ENCODE measurements at regions not wholly inside any gene's neighbourhood (a gene's known extent, or its start where the extent isn't known, plus 50 kb on each side); places are given as distances from the start of the nearest gene placed in this dataset.

GRCh38 chr4:119765469-119765868 is 136.9 kb upstream of the PDE5A start:
- H3K56ac ChIP-seq (ENCODE audit: extremely low read depth, insufficient read depth, low read length), result no peak overlapping the region
- WGBS, 2 experiments (ENCODE audit: extremely low coverage in 2 of 2, insufficient read length in 1 of 2), result no CpG with 5 or more reads among the region's 1 CpG
- no peak overlapping the region for H2AFZ ChIP-seq (replicated peaks; ENCODE audit: low read length, poor library complexity)
- DNase-seq (no peak), ATAC-seq (ENCODE audit: low read depth) (no peak; the same call in 1 of the 2 replicates)
- dilution Hi-C loops (cut with HindIII; ENCODE audit: low sequenced_read_pairs, unreplicated experiment), result no loop called here
- no peak overlapping the region for H2AK5ac ChIP-seq (ENCODE audit: low read depth, low read length)
- H3K23ac ChIP-seq (ENCODE audit: low read depth, low read length), result no peak overlapping the region
- H4K91ac ChIP-seq (ENCODE audit: insufficient read depth, low read depth, low read length), result no peak overlapping the region
- H3K79me1 ChIP-seq (ENCODE audit: low read depth in 1 of 2, low read length in 2 of 2), result no peaks in the 10 kb centered on the region
- no peak overlapping the region for H2BK20ac ChIP-seq (ENCODE audit: low read depth, low read length)
- in situ Hi-C loops (cut with MboI; ENCODE audit: low sequenced_read_pairs), result no loop called here
- H3K14ac ChIP-seq (replicated peaks; ENCODE audit: low read depth, low read length), result no peak overlapping the region
- no peak overlapping the region for H3K18ac ChIP-seq (ENCODE audit: low read depth, low read length)
- H3K4me1 ChIP-seq (ENCODE audit: control insufficient read depth, insufficient read depth, low read length), result no peaks in the 10 kb centered on the region
- TF ChIP-seq POLR2A (IDR thresholded peaks at IDR 0.05; ENCODE audit: low read depth, low read length) (no peak), CEBPB (IDR thresholded peaks at IDR 0.05; ENCODE audit: low read depth, low read length) (no peak), NFE2L2 (IDR thresholded peaks at IDR 0.05; ENCODE audit: low read depth, low read length) (no peak), MAZ (IDR thresholded peaks at IDR 0.05; ENCODE audit: borderline replicate concordance, low read depth, low read length) (no peak), MAFK (IDR thresholded peaks at IDR 0.05; ENCODE audit: low read depth, low read length) (no peak)
- TF ChIP-seq, protein P1, sequence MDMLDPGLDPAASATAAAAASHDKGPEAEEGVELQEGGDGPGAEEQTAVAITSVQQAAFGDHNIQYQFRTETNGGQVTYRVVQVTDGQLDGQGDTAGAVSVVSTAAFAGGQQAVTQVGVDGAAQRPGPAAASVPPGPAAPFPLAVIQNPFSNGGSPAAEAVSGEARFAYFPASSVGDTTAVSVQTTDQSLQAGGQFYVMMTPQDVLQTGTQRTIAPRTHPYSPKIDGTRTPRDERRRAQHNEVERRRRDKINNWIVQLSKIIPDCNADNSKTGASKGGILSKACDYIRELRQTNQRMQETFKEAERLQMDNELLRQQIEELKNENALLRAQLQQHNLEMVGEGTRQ (IDR thresholded peaks at IDR 0.05; ENCODE audit: low read depth, low read length), result no peak
- no peak overlapping the region for H4K5ac ChIP-seq (ENCODE audit: low read depth, low read length)
- no peak overlapping the region for H3K4ac ChIP-seq (ENCODE audit: low read depth, low read length)
- no peak overlapping the region for H2BK15ac ChIP-seq (ENCODE audit: low read depth, low read length)
- no TSS peak for BruUV-seq (replicated peaks)
- H3K4me3 ChIP-seq (ENCODE audit: insufficient read depth, low read depth, low read length), result no peak overlapping the region
- POLR2A ChIA-PET (ENCODE audit: unreplicated experiment), result no interaction called here
- no peak overlapping the region for H2AK9ac ChIP-seq (replicated peaks; ENCODE audit: low read depth, low read length, poor library complexity)
- no peak overlapping the region for H2BK120ac ChIP-seq (ENCODE audit: low read depth, low read length)
- no peaks in the 10 kb centered on the region for H3K27me3 ChIP-seq (ENCODE audit: control insufficient read depth, insufficient read depth, low read length)
- H3K9me3 ChIP-seq (ENCODE audit: control insufficient read depth, insufficient read depth, low read length), result no peaks in the 10 kb centered on the region
- H3K36me3 ChIP-seq (ENCODE audit: control insufficient read depth, insufficient read depth, low read length), result no peaks in the 10 kb centered on the region
- H2BK5ac ChIP-seq (ENCODE audit: low read depth, low read length, poor library complexity, severe bottlenecking), result no peak overlapping the region
- CTCF ChIA-PET, result interaction anchor here (1.1 kb wide), 1 partner anchor 9 kb away, joined by 3 read pairs; no protein-coding TSS in a partner anchor
- intact Hi-C loops (cut with micrococcal nuclease), result no loop called here
- H3K9ac ChIP-seq (ENCODE audit: low read depth, low read length), result no peak overlapping the region
- no peak overlapping the region for H3K27ac ChIP-seq (ENCODE audit: insufficient read depth, low read length)
- H3K4me2 ChIP-seq (ENCODE audit: low read depth, low read length), result no peak overlapping the region
- H4K20me1 ChIP-seq (ENCODE audit: insufficient read depth, low read length), result no peaks in the 10 kb centered on the region
- H3K9me1 ChIP-seq (ENCODE audit: insufficient read depth, low read length), result no peaks in the 10 kb centered on the region
- no peak overlapping the region for H4K8ac ChIP-seq (ENCODE audit: low read depth in 2 of 2, low read length in 2 of 2)
